ENCODE measurements at regions not wholly inside any gene's neighbourhood (a gene's known extent, or its start where the extent isn't known, plus 50 kb on each side); places are given as distances from the start of the nearest gene placed in this dataset.

DNA sequence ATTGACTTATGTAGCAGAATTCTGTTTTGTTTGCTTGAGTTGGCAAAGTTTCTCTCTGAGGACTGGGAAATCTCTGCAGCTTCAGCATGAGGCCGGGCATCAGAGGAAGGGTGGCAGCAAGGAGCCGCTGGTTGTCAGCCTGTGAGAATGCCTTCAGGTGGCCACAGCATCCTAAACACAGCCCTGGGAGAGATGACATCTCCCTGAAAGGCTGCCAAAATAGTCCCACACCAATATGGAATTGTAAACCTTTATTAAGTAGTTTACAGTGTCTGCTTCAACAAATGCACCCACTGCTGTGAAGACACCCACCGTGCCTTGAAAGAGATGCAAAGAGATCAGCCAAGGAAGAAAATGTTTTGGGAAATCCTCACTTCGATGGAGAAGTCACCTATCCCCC, 609.7 kb upstream of the ARRDC4 start:
- TF ChIP-seq, protein P1, sequence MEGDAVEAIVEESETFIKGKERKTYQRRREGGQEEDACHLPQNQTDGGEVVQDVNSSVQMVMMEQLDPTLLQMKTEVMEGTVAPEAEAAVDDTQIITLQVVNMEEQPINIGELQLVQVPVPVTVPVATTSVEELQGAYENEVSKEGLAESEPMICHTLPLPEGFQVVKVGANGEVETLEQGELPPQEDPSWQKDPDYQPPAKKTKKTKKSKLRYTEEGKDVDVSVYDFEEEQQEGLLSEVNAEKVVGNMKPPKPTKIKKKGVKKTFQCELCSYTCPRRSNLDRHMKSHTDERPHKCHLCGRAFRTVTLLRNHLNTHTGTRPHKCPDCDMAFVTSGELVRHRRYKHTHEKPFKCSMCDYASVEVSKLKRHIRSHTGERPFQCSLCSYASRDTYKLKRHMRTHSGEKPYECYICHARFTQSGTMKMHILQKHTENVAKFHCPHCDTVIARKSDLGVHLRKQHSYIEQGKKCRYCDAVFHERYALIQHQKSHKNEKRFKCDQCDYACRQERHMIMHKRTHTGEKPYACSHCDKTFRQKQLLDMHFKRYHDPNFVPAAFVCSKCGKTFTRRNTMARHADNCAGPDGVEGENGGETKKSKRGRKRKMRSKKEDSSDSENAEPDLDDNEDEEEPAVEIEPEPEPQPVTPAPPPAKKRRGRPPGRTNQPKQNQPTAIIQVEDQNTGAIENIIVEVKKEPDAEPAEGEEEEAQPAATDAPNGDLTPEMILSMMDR (IDR thresholded peaks at IDR 0.05; ENCODE audit: low read length) = no peak
- no peak for TF ChIP-seq EZH2phosphoT487 (IDR thresholded peaks at IDR 0.05; ENCODE audit: low read length)

All from MM.1S (cell line).